ENCODE measurements at regions not wholly inside any gene's neighbourhood (a gene's known extent, or its start where the extent isn't known, plus 50 kb on each side); places are given as distances from the start of the nearest gene placed in this dataset.

- H3K27ac ChIP-seq, result no peak overlapping the region
- no peak for TF ChIP-seq CTCF (conservative IDR thresholded peaks at IDR 0.05)
Observed at GRCh38 chr5:155591273-155591672, 577.7 kb downstream of the KIF4B start.

GRCh38 chr5:155594270-155594669 lies 580.7 kb downstream of the KIF4B start:
- no peak overlapping the region for H3K27ac ChIP-seq
- TF ChIP-seq CTCF (conservative IDR thresholded peaks at IDR 0.05), result no peak

GRCh38 chr5:155595791-155596190 lies 582.2 kb downstream of the KIF4B start:
- no peak overlapping the region for H3K27ac ChIP-seq
- no peak for TF ChIP-seq CTCF (conservative IDR thresholded peaks at IDR 0.05)

GRCh38 chr5:155598552-155598951 lies 585.0 kb downstream of the KIF4B start:
- no peak for TF ChIP-seq CTCF (conservative IDR thresholded peaks at IDR 0.05)
- H3K27ac ChIP-seq, result no peak overlapping the region

GRCh38 chr5:155605920-155606319 lies 592.4 kb downstream of the KIF4B start:
- H3K27ac ChIP-seq, result no peak overlapping the region
- no peak for TF ChIP-seq CTCF (conservative IDR thresholded peaks at IDR 0.05)

- H3K27ac ChIP-seq, result no peak overlapping the region
- peak; percentile 96 for TF ChIP-seq CTCF (conservative IDR thresholded peaks at IDR 0.05)
Observed at GRCh38 chr5:155616779-155617392, 603.3 kb downstream of the KIF4B start.

- H3K27ac ChIP-seq, result no peak overlapping the region
- no peak for TF ChIP-seq CTCF (conservative IDR thresholded peaks at IDR 0.05)
Observed at GRCh38 chr5:155619688-155620087, 606.1 kb downstream of the KIF4B start.
